Mucosa of rectum (tissue), 2 donors: ENCODE measurements at regions not wholly inside any gene's neighbourhood (a gene's known extent, or its start where the extent isn't known, plus 50 kb on each side); places are given as distances from the start of the nearest gene placed in this dataset.

Experiments used
- H3K27ac ChIP-seq, 2 donors: one replicate each; pipeline ENCODE4 v1.7.0; 2013; ENCODE audit warnings: inconsistent platforms in 2 of 2, low read depth in 2 of 2, low read length in 2 of 2
- H3K27me3 ChIP-seq, 2 donors: one replicate each; pipeline ENCODE4 v1.7.0; 2013; ENCODE audit warnings: low read length in 2 of 2; ENCODE audit not compliant: control insufficient read depth in 2 of 2, insufficient read depth in 2 of 2
- H3K36me3 ChIP-seq, 2 donors: one replicate each; pipeline ENCODE4 v1.7.0; 2013; ENCODE audit warnings: low read length in 2 of 2; ENCODE audit not compliant: control insufficient read depth in 2 of 2, insufficient read depth in 2 of 2
- H3K4me1 ChIP-seq, 2 donors: one replicate each; pipeline ENCODE4 v1.7.0; 2013; ENCODE audit warnings: low read length in 2 of 2, mild to moderate bottlenecking in 1 of 2; ENCODE audit not compliant: control insufficient read depth in 2 of 2, insufficient read depth in 2 of 2
- H3K4me3 ChIP-seq, 2 donors: one replicate each; pipeline ENCODE4 v1.7.0; 2013; ENCODE audit warnings: low read length in 2 of 2
- H3K9ac ChIP-seq, 2 donors: one replicate each; pipeline ENCODE4 v1.7.0; 2013; ENCODE audit warnings: low read length in 2 of 2, low read depth in 1 of 2, mild to moderate bottlenecking in 1 of 2
- H3K9me3 ChIP-seq, 2 donors: one replicate each; pipeline ENCODE4 v1.7.0; 2013; ENCODE audit warnings: low read length in 2 of 2; ENCODE audit not compliant: control insufficient read depth in 2 of 2
- donor health status: healthy.
- donor health status: Normal muscosa, but diverticular disease.

- Histone ChIP-seq H3K4me1 (peaks cover 0 to 5% of the 10 kb centered on the region in 2 donors), H3K9me3 (no peaks in the 10 kb centered on the region), H3K4me3 (no peak overlapping the region), H3K27me3 (no peaks in the 10 kb centered on the region), H3K27ac (peak overlapping the region; percentile 32 to 59), H3K9ac (no peak overlapping the region), H3K36me3 (no peaks in the 10 kb centered on the region)
Observed at GRCh38 chr2:138121666-138122661, 157.7 kb downstream of the HNMT start.

DNA sequence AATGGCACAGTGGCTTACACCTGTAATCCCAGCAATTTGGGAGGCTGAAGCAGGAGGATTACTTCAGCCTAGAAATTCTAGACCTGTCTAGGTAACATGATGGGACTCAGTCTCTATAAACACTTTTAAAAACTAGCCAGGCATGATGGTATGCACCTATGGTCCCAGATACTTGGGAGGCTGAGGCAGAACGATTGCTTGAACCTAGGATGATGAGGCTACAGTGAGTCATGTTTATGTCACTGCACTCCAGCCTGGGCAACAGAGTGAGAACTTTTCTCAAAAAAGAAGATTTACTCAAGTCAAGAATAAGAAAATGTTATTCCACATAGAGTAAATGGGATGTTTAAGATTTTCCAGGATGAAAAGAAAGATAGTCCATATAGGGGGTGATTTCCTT is 158.6 kb downstream of the HNMT start:
- Histone ChIP-seq H3K4me3 (no peak overlapping the region), H3K9me3 (no peaks in the 10 kb centered on the region), H3K27ac (peak overlapping the region; percentile 32 to 59), H3K27me3 (no peaks in the 10 kb centered on the region), H3K36me3 (no peaks in the 10 kb centered on the region), H3K4me1 (peaks cover 0 to 5% of the 10 kb centered on the region in 2 donors), H3K9ac (no peak overlapping the region)

- Histone ChIP-seq H3K27ac (no peak overlapping the region), H3K36me3 (no peaks in the 10 kb centered on the region), H3K9me3 (no peaks in the 10 kb centered on the region), H3K27me3 (no peaks in the 10 kb centered on the region), H3K4me3 (no peak overlapping the region), H3K4me1 (peaks cover 0 to 5% of the 10 kb centered on the region in 2 donors), H3K9ac (no peak overlapping the region)
Observed at GRCh38 chr2:138123741-138124140, 159.5 kb downstream of the HNMT start.

GRCh38 chr2:138124521-138124920 is 160.2 kb downstream of the HNMT start:
- H3K27ac ChIP-seq: no peak overlapping the region
- no peaks in the 10 kb centered on the region for H3K27me3 ChIP-seq

GRCh38 chr2:138125306-138126288 is 161.3 kb downstream of the HNMT start:
- no peak overlapping the region for H3K4me3 ChIP-seq
- no peak overlapping the region for H3K9ac ChIP-seq
- no peaks in the 10 kb centered on the region for H3K36me3 ChIP-seq
- H3K9me3 ChIP-seq: no peaks in the 10 kb centered on the region
- no peak overlapping the region for H3K27ac ChIP-seq
- H3K27me3 ChIP-seq: no peaks in the 10 kb centered on the region
- peaks cover 0 to 5% of the 10 kb centered on the region in 2 donors for H3K4me1 ChIP-seq

More at GRCh38 chr2:138124521-138124920, 160.2 kb downstream of the HNMT start:
- H3K4me3 ChIP-seq: no peak overlapping the region
- peaks cover 0 to 5% of the 10 kb centered on the region in 2 donors for H3K4me1 ChIP-seq
- no peaks in the 10 kb centered on the region for H3K36me3 ChIP-seq
- H3K9ac ChIP-seq: no peak overlapping the region
- no peaks in the 10 kb centered on the region for H3K9me3 ChIP-seq

- H3K9me3 ChIP-seq: no peaks in the 10 kb centered on the region
- no peak overlapping the region for H3K4me3 ChIP-seq
- H3K27ac ChIP-seq: no peak overlapping the region
- no peak overlapping the region for H3K9ac ChIP-seq
- no peaks in the 10 kb centered on the region for H3K36me3 ChIP-seq
- H3K27me3 ChIP-seq: no peaks in the 10 kb centered on the region
- H3K4me1 ChIP-seq: no peaks in the 10 kb centered on the region
Observed at GRCh38 chr2:138132108-138132507, 167.8 kb downstream of the HNMT start.

GRCh38 chr2:138137949-138138348 is 173.7 kb downstream of the HNMT start:
- Histone ChIP-seq H3K4me1 (no peaks in the 10 kb centered on the region), H3K9me3 (no peaks in the 10 kb centered on the region), H3K36me3 (no peaks in the 10 kb centered on the region), H3K9ac (no peak overlapping the region), H3K27me3 (no peaks in the 10 kb centered on the region), H3K4me3 (no peak overlapping the region), H3K27ac (no peak overlapping the region)

DNA sequence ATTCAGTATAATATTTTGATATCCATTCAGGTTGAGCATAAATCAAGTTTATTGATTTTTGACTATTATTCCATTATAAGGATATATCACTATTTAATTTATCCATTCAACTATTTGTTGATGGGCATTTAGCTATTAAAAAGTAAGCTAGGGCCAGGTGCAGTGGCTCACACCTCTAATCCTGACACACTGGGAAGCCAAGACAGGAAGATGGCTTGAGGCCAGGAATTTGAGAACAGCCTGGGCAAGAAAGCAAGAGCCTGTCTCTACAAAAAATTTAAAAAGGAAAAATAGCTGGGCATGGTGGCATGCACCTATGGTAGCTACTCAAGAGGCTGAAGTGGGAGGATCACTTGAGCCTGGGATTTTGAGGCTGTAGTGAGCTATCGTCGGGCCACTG is 183.5 kb downstream of the HNMT start:
- no peaks in the 10 kb centered on the region for H3K9me3 ChIP-seq
- no peak overlapping the region for H3K9ac ChIP-seq
- no peak overlapping the region for H3K27ac ChIP-seq
- no peak overlapping the region for H3K4me3 ChIP-seq
- H3K27me3 ChIP-seq: no peaks in the 10 kb centered on the region
- no peaks in the 10 kb centered on the region for H3K36me3 ChIP-seq
- no peaks in the 10 kb centered on the region for H3K4me1 ChIP-seq

GRCh38 chr2:138155304-138155703 is 191.0 kb downstream of the HNMT start:
- Histone ChIP-seq H3K4me1 (no peaks in the 10 kb centered on the region), H3K4me3 (no peak overlapping the region), H3K9ac (no peak overlapping the region), H3K9me3 (no peaks in the 10 kb centered on the region), H3K36me3 (no peaks in the 10 kb centered on the region), H3K27me3 (no peaks in the 10 kb centered on the region), H3K27ac (no peak overlapping the region)

- Histone ChIP-seq H3K9me3 (no peaks in the 10 kb centered on the region), H3K36me3 (no peaks in the 10 kb centered on the region), H3K4me1 (no peaks in the 10 kb centered on the region), H3K27ac (no peak overlapping the region), H3K4me3 (no peak overlapping the region), H3K27me3 (no peaks in the 10 kb centered on the region), H3K9ac (no peak overlapping the region)
Observed at GRCh38 chr2:138157372-138157771, 193.1 kb downstream of the HNMT start.
